ENCODE measurements at regions not wholly inside any gene's neighbourhood (a gene's known extent, or its start where the extent isn't known, plus 50 kb on each side); places are given as distances from the start of the nearest gene placed in this dataset.

- H3K27me3 ChIP-seq = peaks cover 18% of the 10 kb centered on the region
- no peaks in the 10 kb centered on the region for H3K9me3 ChIP-seq
- no peak overlapping the region for H3K4me3 ChIP-seq (ENCODE audit: low read depth in 1 of 2, low read length in 1 of 2)
- H3K4me1 ChIP-seq (ENCODE audit: control insufficient read depth in 1 of 2, insufficient read depth in 1 of 2, low read depth in 1 of 2, low read length in 1 of 2) = no peaks in the 10 kb centered on the region
- H3K27ac ChIP-seq = no peak overlapping the region
- no peaks in the 10 kb centered on the region for H3K36me3 ChIP-seq
- TF ChIP-seq CTCF (IDR thresholded peaks at IDR 0.05) = no peak
Measured at GRCh38 chr10:43872644-43873043, 224.0 kb upstream of the ZNF32 start.

GRCh38 chr10:43871545-43871944 lies 222.9 kb upstream of the ZNF32 start:
- H3K27ac ChIP-seq = no peak overlapping the region
- peaks cover 8% of the 10 kb centered on the region for H3K27me3 ChIP-seq
- no peak for TF ChIP-seq CTCF (IDR thresholded peaks at IDR 0.05)
- H3K4me1 ChIP-seq (ENCODE audit: control insufficient read depth in 1 of 2, insufficient read depth in 1 of 2, low read depth in 1 of 2, low read length in 1 of 2) = no peaks in the 10 kb centered on the region
- no peaks in the 10 kb centered on the region for H3K36me3 ChIP-seq
- H3K9me3 ChIP-seq = no peaks in the 10 kb centered on the region
- no peak overlapping the region for H3K4me3 ChIP-seq (ENCODE audit: low read depth in 1 of 2, low read length in 1 of 2)

GRCh38 chr10:43870968-43871439 lies 222.3 kb upstream of the ZNF32 start:
- H3K27me3 ChIP-seq = peaks cover 8% of the 10 kb centered on the region
- H3K4me1 ChIP-seq (ENCODE audit: control insufficient read depth in 1 of 2, insufficient read depth in 1 of 2, low read depth in 1 of 2, low read length in 1 of 2) = no peaks in the 10 kb centered on the region
- no peak overlapping the region for H3K27ac ChIP-seq
- no peaks in the 10 kb centered on the region for H3K9me3 ChIP-seq
- TF ChIP-seq CTCF (IDR thresholded peaks at IDR 0.05) = no peak
- H3K4me3 ChIP-seq (ENCODE audit: low read depth in 1 of 2, low read length in 1 of 2) = no peak overlapping the region
- H3K36me3 ChIP-seq = no peaks in the 10 kb centered on the region

GRCh38 chr10:43869669-43870322 lies 221.1 kb upstream of the ZNF32 start:
- H3K27ac ChIP-seq = no peak overlapping the region
- no peaks in the 10 kb centered on the region for H3K36me3 ChIP-seq
- no peaks in the 10 kb centered on the region for H3K9me3 ChIP-seq
- no peak overlapping the region for H3K4me3 ChIP-seq (ENCODE audit: low read depth in 1 of 2, low read length in 1 of 2)
- H3K27me3 ChIP-seq = peaks cover 8% of the 10 kb centered on the region
- TF ChIP-seq CTCF (IDR thresholded peaks at IDR 0.05) = no peak
- H3K4me1 ChIP-seq (ENCODE audit: control insufficient read depth in 1 of 2, insufficient read depth in 1 of 2, low read depth in 1 of 2, low read length in 1 of 2) = no peaks in the 10 kb centered on the region

- Histone ChIP-seq H3K27me3 (peaks cover 8% of the 10 kb centered on the region), H3K27ac (no peak overlapping the region), H3K4me3 (ENCODE audit: low read depth in 1 of 2, low read length in 1 of 2) (no peak overlapping the region), H3K4me1 (ENCODE audit: control insufficient read depth in 1 of 2, insufficient read depth in 1 of 2, low read depth in 1 of 2, low read length in 1 of 2) (no peaks in the 10 kb centered on the region), H3K9me3 (no peaks in the 10 kb centered on the region), H3K36me3 (no peaks in the 10 kb centered on the region)
- TF ChIP-seq CTCF (IDR thresholded peaks at IDR 0.05) = no peak
Measured at GRCh38 chr10:43868952-43869351, 220.3 kb upstream of the ZNF32 start.
